GM10266 (cell line): ENCODE measurements at regions not wholly inside any gene's neighbourhood (a gene's known extent, or its start where the extent isn't known, plus 50 kb on each side); places are given as distances from the start of the nearest gene placed in this dataset.

Source experiments
- DNase-seq: peaks from one replicate; pipeline ENCODE4 v3.0.0; 2012; ENCODE audit errors: extremely low spot score
- CTCF ChIP-seq: IDR thresholded peaks from 2 replicates; pipeline ENCODE4 v1.5.1; 2012; ENCODE audit warnings: mild to moderate bottlenecking, low read depth; ENCODE audit not compliant: control insufficient read depth, insufficient read depth; ENCODE audit errors: missing control alignments

- no peak for TF ChIP-seq CTCF
- DNase-seq = no peak
These were observed 232.0 kb downstream of the PCDH20 start for GRCh38 chr13:61183670-61184069.

DNA sequence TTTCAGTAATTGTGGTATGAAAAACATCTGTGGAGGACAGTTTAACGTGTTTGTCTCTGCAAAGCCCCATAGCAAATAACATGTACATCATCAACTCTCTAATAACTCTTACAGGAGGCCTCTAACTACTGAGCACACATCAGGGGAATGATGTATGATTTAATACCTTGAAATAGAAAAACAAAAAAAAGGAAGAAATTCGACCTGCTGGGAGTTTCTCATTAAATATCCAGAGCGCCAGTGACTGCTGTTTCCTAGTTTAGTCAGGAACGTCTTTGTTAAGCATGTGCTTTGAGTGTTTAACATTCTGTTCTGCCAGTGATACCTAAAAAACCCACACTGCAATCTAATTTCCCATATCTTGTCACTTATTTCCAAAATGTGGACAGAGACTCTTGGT lies 235.4 kb downstream of the PCDH20 start:
- no peak for TF ChIP-seq CTCF
- no peak for DNase-seq

- no peak for TF ChIP-seq CTCF
- DNase-seq = no peak
These were observed 235.9 kb downstream of the PCDH20 start for GRCh38 chr13:61179741-61180140.

DNA sequence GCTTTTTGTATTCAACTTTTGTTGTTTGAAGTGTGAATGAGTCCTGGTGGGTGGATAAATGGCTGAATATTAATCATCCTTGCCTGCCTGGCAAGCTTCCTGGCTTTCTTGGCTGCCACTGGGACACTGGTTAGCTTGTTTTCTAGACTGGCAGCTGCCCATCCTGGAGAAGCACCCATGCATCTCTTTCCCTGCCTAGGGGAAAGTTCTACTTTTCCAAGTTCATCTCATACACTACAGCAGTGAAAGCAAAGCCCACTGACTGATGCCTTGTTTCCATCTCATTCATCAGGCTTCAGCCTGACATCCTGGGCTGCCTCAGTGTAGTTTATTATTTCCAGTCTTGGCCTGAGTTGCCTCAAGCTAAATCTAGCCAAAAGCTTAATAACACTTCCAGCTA lies 244.8 kb downstream of the PCDH20 start:
- no peak for TF ChIP-seq CTCF
- DNase-seq = no peak

DNA sequence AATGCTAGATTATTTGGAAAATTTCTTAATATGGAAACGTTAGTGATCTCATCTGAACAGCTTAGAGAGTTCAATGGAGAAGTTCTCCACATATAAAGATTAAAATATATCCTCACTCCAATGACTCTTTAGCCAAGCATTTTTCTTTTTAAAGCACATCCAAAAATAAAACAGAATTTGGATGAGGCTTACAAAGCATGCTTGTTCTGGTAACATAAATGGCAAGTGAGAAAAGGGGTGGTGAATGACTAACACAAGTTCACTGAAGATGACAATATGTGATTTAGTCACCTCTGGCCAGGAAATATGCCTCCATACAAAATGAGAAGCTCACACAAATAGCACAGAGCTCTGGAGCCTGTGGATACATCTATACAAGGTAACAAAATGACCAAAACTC lies 253.0 kb downstream of the PCDH20 start:
- DNase-seq = no peak

GRCh38 chr13:61162106-61162505 lies 253.5 kb downstream of the PCDH20 start:
- DNase-seq = no peak
- TF ChIP-seq CTCF = no peak

More for the DNA sequence above, 253.0 kb downstream of the PCDH20 start:
- TF ChIP-seq CTCF = no peak

DNA sequence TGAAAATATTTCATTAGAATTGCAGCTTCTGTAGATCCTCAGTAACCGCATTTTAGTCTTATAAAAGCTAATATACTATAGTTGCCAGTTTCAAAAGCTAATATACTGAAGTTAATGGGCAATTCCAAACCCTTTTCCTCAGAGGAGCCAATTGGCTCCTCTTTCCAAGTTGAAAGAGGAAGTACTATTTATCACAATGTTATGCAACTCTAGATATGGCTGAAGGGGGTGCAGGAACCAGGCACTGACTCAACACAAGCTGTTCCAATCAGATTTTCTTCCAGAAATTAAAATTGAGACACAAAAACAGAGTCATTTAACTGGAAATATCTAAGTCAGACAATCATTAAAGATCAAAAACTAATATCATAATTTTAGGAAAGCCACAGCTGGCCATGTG lies 258.9 kb downstream of the PCDH20 start:
- no peak for DNase-seq
- no peak for TF ChIP-seq CTCF
